MM.1S (cell line): ENCODE measurements at regions not wholly inside any gene's neighbourhood (a gene's known extent, or its start where the extent isn't known, plus 50 kb on each side); places are given as distances from the start of the nearest gene placed in this dataset.

Experiments
- DNase-seq: peaks from one replicate; pipeline ENCODE4 v3.0.0-alpha.2; 2015
- H2AFZ ChIP-seq: fragments of 300-600 bp; sonication (generic); 2 replicates; pipeline ENCODE4 v1.6.0; 2016; ENCODE audit warnings: antibody characterized with exemption, low read length
- H3F3A ChIP-seq: fragments of 300-600 bp; sonication (generic); 2 replicates; pipeline ENCODE4 v1.6.1; 2016; ENCODE audit warnings: mild to moderate bottlenecking, antibody characterized with exemption, low read length, moderate library complexity, mixed read lengths; ENCODE audit not compliant: insufficient read depth
- H3K27ac ChIP-seq: fragments of 300-600 bp; sonication (generic); 2 replicates; pipeline ENCODE4 v1.5.1; 2016; ENCODE audit warnings: mild to moderate bottlenecking, low read length
- H3K27me3 ChIP-seq: fragments of 300-600 bp; sonication (generic); replicated peaks from 2 replicates; pipeline ENCODE4 v1.6.0; 2016; ENCODE audit warnings: low read length; ENCODE audit not compliant: insufficient read depth
- H3K36me3 ChIP-seq: fragments of 300-600 bp; sonication (generic); replicated peaks from 2 replicates; pipeline ENCODE4 v1.6.1; 2016; ENCODE audit warnings: mild to moderate bottlenecking, low read length, mixed read lengths; ENCODE audit not compliant: insufficient read depth
- H3K4me1 ChIP-seq: fragments of 300-600 bp; sonication (generic); 2 replicates; pipeline ENCODE4 v1.6.1; 2016; ENCODE audit warnings: low read length, mixed read lengths
- H3K4me2 ChIP-seq: fragments of 300-600 bp; sonication (generic); 2 replicates; pipeline ENCODE4 v1.6.0; 2016; ENCODE audit warnings: low read depth, low read length
- H3K4me3 ChIP-seq: fragments of 300-600 bp; sonication (generic); 2 replicates; pipeline ENCODE4 v1.5.1; 2016; ENCODE audit warnings: low read length, mixed read lengths
- H3K79me2 ChIP-seq: fragments of 300-600 bp; sonication (generic); 2 replicates; pipeline ENCODE4 v1.6.1; 2016; ENCODE audit warnings: mixed run types, low read length, mixed read lengths
- H3K9ac ChIP-seq: fragments of 300-600 bp; sonication (generic); 2 replicates; pipeline ENCODE4 v1.6.1; 2016; ENCODE audit warnings: low read length, mixed read lengths
- H3K9me2 ChIP-seq: fragments of 300-600 bp; sonication (generic); replicated peaks from 2 replicates; pipeline ENCODE4 v1.6.1; 2016; ENCODE audit warnings: mild to moderate bottlenecking, low read length, mixed read lengths; ENCODE audit not compliant: insufficient read depth
- H3K9me3 ChIP-seq: fragments of 300-600 bp; sonication (generic); replicated peaks from 2 replicates; pipeline ENCODE4 v1.6.1; 2016; ENCODE audit warnings: mild to moderate bottlenecking, low read length, mixed read lengths; ENCODE audit not compliant: insufficient read depth
- H4K20me1 ChIP-seq: fragments of 300-600 bp; sonication (generic); 2 replicates; pipeline ENCODE4 v1.6.1; 2016; ENCODE audit warnings: mild to moderate bottlenecking, low read length, moderate library complexity, mixed read lengths; ENCODE audit not compliant: insufficient read depth
- CTCF ChIP-seq: fragments of 300-600 bp; sonication (generic); IDR thresholded peaks from 2 replicates; pipeline ENCODE4 v1.5.1; 2016; ENCODE audit warnings: antibody characterized with exemption, low read length, mixed read lengths
- EZH2 ChIP-seq: fragments of 300-600 bp; sonication (generic); optimal IDR thresholded peaks from 2 replicates; pipeline ENCODE3; 2017; ENCODE audit warnings: low read depth, mild to moderate bottlenecking, antibody characterized with exemption, low read length, mixed read lengths
- EZH2phosphoT487 ChIP-seq: fragments of 300-600 bp; sonication (generic); IDR thresholded peaks from 2 replicates; pipeline ENCODE4 v1.6.1; 2018; ENCODE audit warnings: antibody characterized with exemption, low read length

- Histone ChIP-seq H3K27ac (no peak overlapping the region), H3K9me3 (no peaks in the 10 kb centered on the region), H3K36me3 (no peaks in the 10 kb centered on the region), H3K79me2 (no peaks in the 10 kb centered on the region), H3K4me1 (0 out of 2 replicates have a peak, but pooled peaks cover 2% of the 10 kb centered on the region), H3K4me3 (no peak overlapping the region), H3F3A (no peaks in the 10 kb centered on the region), H2AFZ (no peak overlapping the region), H3K4me2 (no peak overlapping the region), H3K27me3 (no peaks in the 10 kb centered on the region), H3K9ac (no peak overlapping the region), H4K20me1 (no peaks in the 10 kb centered on the region), H3K9me2 (no peaks in the 10 kb centered on the region)
- TF ChIP-seq CTCF: no peak
- TF ChIP-seq EZH2phosphoT487: no peak
- TF ChIP-seq EZH2: no peak
- no peak for DNase-seq
Observed at GRCh38 chr12:24360057-24360456, 410.6 kb upstream of the SOX5 start.

GRCh38 chr12:24359418-24359817 is 409.9 kb upstream of the SOX5 start:
- no peaks in the 10 kb centered on the region for H3K9me3 ChIP-seq
- H3K36me3 ChIP-seq: no peaks in the 10 kb centered on the region
- no peaks in the 10 kb centered on the region for H3K9me2 ChIP-seq
- H3K4me2 ChIP-seq: no peak overlapping the region
- H2AFZ ChIP-seq: no peak overlapping the region
- no peak overlapping the region for H3K9ac ChIP-seq
- DNase-seq: no peak
- H3K79me2 ChIP-seq: no peaks in the 10 kb centered on the region
- H4K20me1 ChIP-seq: no peaks in the 10 kb centered on the region
- 0 out of 2 replicates have a peak, but pooled peaks cover 2% of the 10 kb centered on the region for H3K4me1 ChIP-seq
- no peaks in the 10 kb centered on the region for H3K27me3 ChIP-seq
- H3K4me3 ChIP-seq: no peak overlapping the region
- TF ChIP-seq EZH2 (no peak), EZH2phosphoT487 (no peak), CTCF (no peak)
- no peak overlapping the region for H3K27ac ChIP-seq
- H3F3A ChIP-seq: no peaks in the 10 kb centered on the region

GRCh38 chr12:24356240-24356804 is 406.9 kb upstream of the SOX5 start:
- Histone ChIP-seq H2AFZ (no peak overlapping the region), H3K27ac (no peak overlapping the region), H4K20me1 (no peaks in the 10 kb centered on the region), H3K36me3 (no peaks in the 10 kb centered on the region), H3K9me3 (no peaks in the 10 kb centered on the region), H3K79me2 (no peaks in the 10 kb centered on the region), H3K4me1 (0 out of 2 replicates have a peak, but pooled peaks cover 2% of the 10 kb centered on the region), H3K9me2 (no peaks in the 10 kb centered on the region), H3K9ac (no peak overlapping the region), H3K4me2 (0 out of 2 replicates have a peak overlapping the region, but pooled peaks have one; percentile 9), H3F3A (no peaks in the 10 kb centered on the region), H3K27me3 (no peaks in the 10 kb centered on the region), H3K4me3 (no peak overlapping the region)
- DNase-seq: no peak
- no peak for TF ChIP-seq CTCF
- no peak for TF ChIP-seq EZH2
- TF ChIP-seq EZH2phosphoT487: no peak
